ENCODE measurements at regions not wholly inside any gene's neighbourhood (a gene's known extent, or its start where the extent isn't known, plus 50 kb on each side); places are given as distances from the start of the nearest gene placed in this dataset.

DNA sequence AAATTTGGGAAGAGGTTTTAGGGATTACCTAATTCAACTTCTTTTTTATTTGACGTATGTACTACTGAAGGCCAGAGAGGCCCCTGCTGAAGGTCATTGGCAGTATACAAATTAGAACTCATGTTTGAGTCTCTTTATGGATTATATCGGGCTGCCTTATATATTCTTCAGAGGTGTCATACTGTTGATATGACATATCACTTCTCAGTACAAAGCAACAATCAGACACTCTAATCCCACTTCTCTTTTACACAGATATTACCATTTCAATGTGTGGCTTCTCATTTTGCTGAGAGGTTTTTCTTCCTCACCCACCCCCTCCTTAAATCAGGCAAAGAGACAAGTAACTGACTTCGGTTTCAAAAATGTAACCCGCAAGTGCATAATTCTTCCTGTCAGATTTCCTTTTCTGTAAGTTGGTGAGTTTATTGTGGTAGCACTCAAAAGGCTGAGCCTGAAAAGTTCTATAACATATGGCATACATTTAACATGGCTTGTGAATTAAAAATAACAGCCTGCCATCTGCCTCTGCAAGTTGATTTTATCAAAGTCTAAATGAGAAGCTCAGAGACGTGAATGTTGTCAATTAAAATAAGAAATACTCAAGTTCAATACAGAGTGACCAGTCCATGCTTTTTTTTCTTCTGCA is 163.6 kb upstream of the RORB start:
- no peaks in the 10 kb centered on the region for H3K9me3 ChIP-seq (ENCODE audit: control insufficient read depth in 2 of 2, insufficient read depth in 1 of 2, low read depth in 1 of 2, low read length in 1 of 2)
- no peak for FAIRE-seq

GRCh38 chr9:74334271-74334670 is 162.9 kb upstream of the RORB start:
- Histone ChIP-seq H3K4me1 (ENCODE audit: control insufficient read depth in 3 of 3, insufficient read depth in 2 of 3, low read depth in 1 of 3, low read length in 2 of 3) (no peaks in the 10 kb centered on the region), H3K9me3 (ENCODE audit: control insufficient read depth in 2 of 2, insufficient read depth in 1 of 2, low read depth in 1 of 2, low read length in 1 of 2) (no peaks in the 10 kb centered on the region), H3K4me3 (ENCODE audit: low read depth in 1 of 3, low read length in 3 of 3) (no peak overlapping the region), H3K27me3 (ENCODE audit: control insufficient read depth in 3 of 3, insufficient read depth in 3 of 3, low read length in 3 of 3) (no peaks in the 10 kb centered on the region), H3K27ac (ENCODE audit: low read depth in 1 of 3, low read length in 2 of 3) (no peak overlapping the region), H3K36me3 (ENCODE audit: control insufficient read depth in 3 of 3, insufficient read depth in 2 of 3, low read depth in 1 of 3, low read length in 3 of 3) (no peaks in the 10 kb centered on the region)
- FAIRE-seq (no peak), DNase-seq (no peak)
- 63 to 76% (median 71%) methylated on average over 2 of the region's 2 CpGs for WGBS, 3 donors

More for the DNA sequence above, 163.6 kb upstream of the RORB start:
- Histone ChIP-seq H3K4me1 (ENCODE audit: control insufficient read depth in 3 of 3, insufficient read depth in 2 of 3, low read depth in 1 of 3, low read length in 2 of 3) (no peaks in the 10 kb centered on the region), H3K27me3 (ENCODE audit: control insufficient read depth in 3 of 3, insufficient read depth in 3 of 3, low read length in 3 of 3) (no peaks in the 10 kb centered on the region), H3K36me3 (ENCODE audit: control insufficient read depth in 3 of 3, insufficient read depth in 2 of 3, low read depth in 1 of 3, low read length in 3 of 3) (no peaks in the 10 kb centered on the region), H3K4me3 (ENCODE audit: low read depth in 1 of 3, low read length in 3 of 3) (no peak overlapping the region), H3K27ac (ENCODE audit: low read depth in 1 of 3, low read length in 2 of 3) (no peak overlapping the region)
- 58 to 74% (median 61%) methylated on average over 5 of the region's 5 CpGs for WGBS, 3 donors
- DNase-seq, result no peak

- no peak overlapping the region for H3K4me3 ChIP-seq (ENCODE audit: low read depth in 1 of 3, low read length in 3 of 3)
These were observed 161.0 kb upstream of the RORB start for GRCh38 chr9:74336161-74336560.

DNA sequence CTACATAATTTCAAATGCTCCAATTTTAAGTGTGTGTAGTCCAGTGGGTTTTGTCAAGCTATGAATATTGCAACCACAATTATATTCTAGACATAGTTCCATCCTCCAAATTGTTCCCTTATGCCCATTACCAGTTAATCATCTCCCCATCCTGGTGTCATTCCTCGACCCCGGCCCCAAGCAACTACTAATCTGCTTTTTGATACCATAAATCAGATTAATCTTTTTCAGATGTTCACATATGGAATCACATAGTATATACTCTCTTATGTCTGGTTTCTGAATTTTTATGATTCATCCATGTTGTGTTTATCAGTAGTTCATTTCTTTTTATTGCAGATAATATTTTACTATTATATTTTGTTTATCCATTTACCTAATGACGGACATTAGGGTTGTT is 148.4 kb upstream of the RORB start:
- Histone ChIP-seq H3K9me3 (ENCODE audit: control insufficient read depth in 2 of 2, insufficient read depth in 1 of 2, low read depth in 1 of 2, low read length in 1 of 2) (no peaks in the 10 kb centered on the region), H3K36me3 (ENCODE audit: control insufficient read depth in 3 of 3, insufficient read depth in 2 of 3, low read depth in 1 of 3, low read length in 3 of 3) (no peaks in the 10 kb centered on the region), H3K27ac (ENCODE audit: low read depth in 1 of 3, low read length in 2 of 3) (no peak overlapping the region), H3K4me3 (ENCODE audit: low read depth in 1 of 3, low read length in 3 of 3) (no peak overlapping the region), H3K4me1 (ENCODE audit: control insufficient read depth in 3 of 3, insufficient read depth in 2 of 3, low read depth in 1 of 3, low read length in 2 of 3) (no peaks in the 10 kb centered on the region), H3K27me3 (ENCODE audit: control insufficient read depth in 3 of 3, insufficient read depth in 3 of 3, low read length in 3 of 3) (no peaks in the 10 kb centered on the region)
- DNase-seq (no peak), FAIRE-seq (no peak)
- 64 to 81% (median 67%) methylated on average over 3 of the region's 3 CpGs for WGBS, 3 donors

More at GRCh38 chr9:74336161-74336560, 161.0 kb upstream of the RORB start:
- Histone ChIP-seq H3K36me3 (ENCODE audit: control insufficient read depth in 3 of 3, insufficient read depth in 2 of 3, low read depth in 1 of 3, low read length in 3 of 3) (no peaks in the 10 kb centered on the region), H3K27ac (ENCODE audit: low read depth in 1 of 3, low read length in 2 of 3) (no peak overlapping the region), H3K27me3 (ENCODE audit: control insufficient read depth in 3 of 3, insufficient read depth in 3 of 3, low read length in 3 of 3) (no peaks in the 10 kb centered on the region), H3K4me1 (ENCODE audit: control insufficient read depth in 3 of 3, insufficient read depth in 2 of 3, low read depth in 1 of 3, low read length in 2 of 3) (no peaks in the 10 kb centered on the region), H3K9me3 (ENCODE audit: control insufficient read depth in 2 of 2, insufficient read depth in 1 of 2, low read depth in 1 of 2, low read length in 1 of 2) (no peaks in the 10 kb centered on the region)
- DNase-seq, result no peak
- no peak for FAIRE-seq
- WGBS, 3 donors, result 33 to 45% (median 35%) methylated on average over 1 of the region's 1 CpG

GRCh38 chr9:74355107-74355506 is 142.0 kb upstream of the RORB start:
- WGBS, 3 donors, result 75 to 90% (median 88%) methylated on average over 2 of the region's 2 CpGs
- no peaks in the 10 kb centered on the region for H3K36me3 ChIP-seq (ENCODE audit: control insufficient read depth in 3 of 3, insufficient read depth in 2 of 3, low read depth in 1 of 3, low read length in 3 of 3)
- no peaks in the 10 kb centered on the region for H3K4me1 ChIP-seq (ENCODE audit: control insufficient read depth in 3 of 3, insufficient read depth in 2 of 3, low read depth in 1 of 3, low read length in 2 of 3)
- FAIRE-seq, result no peak
- DNase-seq, result no peak
- H3K9me3 ChIP-seq (ENCODE audit: control insufficient read depth in 2 of 2, insufficient read depth in 1 of 2, low read depth in 1 of 2, low read length in 1 of 2), result no peaks in the 10 kb centered on the region
- H3K27ac ChIP-seq (ENCODE audit: low read depth in 1 of 3, low read length in 2 of 3), result no peak overlapping the region
- H3K27me3 ChIP-seq (ENCODE audit: control insufficient read depth in 3 of 3, insufficient read depth in 3 of 3, low read length in 3 of 3), result no peaks in the 10 kb centered on the region
- H3K4me3 ChIP-seq (ENCODE audit: low read depth in 1 of 3, low read length in 3 of 3), result no peak overlapping the region

GRCh38 chr9:74357577-74357976 is 139.6 kb upstream of the RORB start:
- FAIRE-seq, result no peak
- WGBS, 3 donors, result 16 to 40% (median 17%) methylated on average over 2 of the region's 2 CpGs

GRCh38 chr9:74358959-74359358 is 138.2 kb upstream of the RORB start:
- Histone ChIP-seq H3K27ac (ENCODE audit: low read depth in 1 of 3, low read length in 2 of 3) (no peak overlapping the region), H3K9me3 (ENCODE audit: control insufficient read depth in 2 of 2, insufficient read depth in 1 of 2, low read depth in 1 of 2, low read length in 1 of 2) (no peaks in the 10 kb centered on the region), H3K4me1 (ENCODE audit: control insufficient read depth in 3 of 3, insufficient read depth in 2 of 3, low read depth in 1 of 3, low read length in 2 of 3) (no peaks in the 10 kb centered on the region), H3K36me3 (ENCODE audit: control insufficient read depth in 3 of 3, insufficient read depth in 2 of 3, low read depth in 1 of 3, low read length in 3 of 3) (no peaks in the 10 kb centered on the region), H3K4me3 (ENCODE audit: low read depth in 1 of 3, low read length in 3 of 3) (no peak overlapping the region), H3K27me3 (ENCODE audit: control insufficient read depth in 3 of 3, insufficient read depth in 3 of 3, low read length in 3 of 3) (no peaks in the 10 kb centered on the region)
- DNase-seq (no peak), FAIRE-seq (no peak)
- 74 to 82% (median 81%) methylated on average over 4 of the region's 4 CpGs for WGBS, 3 donors

More at GRCh38 chr9:74357577-74357976, 139.6 kb upstream of the RORB start:
- Histone ChIP-seq H3K36me3 (ENCODE audit: control insufficient read depth in 3 of 3, insufficient read depth in 2 of 3, low read depth in 1 of 3, low read length in 3 of 3) (no peaks in the 10 kb centered on the region), H3K27me3 (ENCODE audit: control insufficient read depth in 3 of 3, insufficient read depth in 3 of 3, low read length in 3 of 3) (no peaks in the 10 kb centered on the region), H3K27ac (ENCODE audit: low read depth in 1 of 3, low read length in 2 of 3) (no peak overlapping the region), H3K9me3 (ENCODE audit: control insufficient read depth in 2 of 2, insufficient read depth in 1 of 2, low read depth in 1 of 2, low read length in 1 of 2) (no peaks in the 10 kb centered on the region), H3K4me3 (ENCODE audit: low read depth in 1 of 3, low read length in 3 of 3) (no peak overlapping the region), H3K4me1 (ENCODE audit: control insufficient read depth in 3 of 3, insufficient read depth in 2 of 3, low read depth in 1 of 3, low read length in 2 of 3) (no peaks in the 10 kb centered on the region)
- no peak for DNase-seq

- H3K9me3 ChIP-seq (ENCODE audit: control insufficient read depth in 2 of 2, insufficient read depth in 1 of 2, low read depth in 1 of 2, low read length in 1 of 2), result no peaks in the 10 kb centered on the region
- no peaks in the 10 kb centered on the region for H3K4me1 ChIP-seq (ENCODE audit: control insufficient read depth in 3 of 3, insufficient read depth in 2 of 3, low read depth in 1 of 3, low read length in 2 of 3)
- no peaks in the 10 kb centered on the region for H3K27me3 ChIP-seq (ENCODE audit: control insufficient read depth in 3 of 3, insufficient read depth in 3 of 3, low read length in 3 of 3)
- H3K27ac ChIP-seq (ENCODE audit: low read depth in 1 of 3, low read length in 2 of 3), result no peak overlapping the region
- no peak overlapping the region for H3K4me3 ChIP-seq (ENCODE audit: low read depth in 1 of 3, low read length in 3 of 3)
- FAIRE-seq (no peak), DNase-seq (no peak)
- WGBS, 3 donors, result 27 to 73% (median 45%) methylated on average over 1 of the region's 1 CpG
- no peaks in the 10 kb centered on the region for H3K36me3 ChIP-seq (ENCODE audit: control insufficient read depth in 3 of 3, insufficient read depth in 2 of 3, low read depth in 1 of 3, low read length in 3 of 3)
These were observed 135.6 kb upstream of the RORB start for GRCh38 chr9:74361508-74361907.

- no peaks in the 10 kb centered on the region for H3K27me3 ChIP-seq (ENCODE audit: control insufficient read depth in 3 of 3, insufficient read depth in 3 of 3, low read length in 3 of 3)
- FAIRE-seq (no peak), DNase-seq (no peak)
- no peak overlapping the region for H3K4me3 ChIP-seq (ENCODE audit: low read depth in 1 of 3, low read length in 3 of 3)
- H3K9me3 ChIP-seq (ENCODE audit: control insufficient read depth in 2 of 2, insufficient read depth in 1 of 2, low read depth in 1 of 2, low read length in 1 of 2), result no peaks in the 10 kb centered on the region
- H3K36me3 ChIP-seq (ENCODE audit: control insufficient read depth in 3 of 3, insufficient read depth in 2 of 3, low read depth in 1 of 3, low read length in 3 of 3), result no peaks in the 10 kb centered on the region
- WGBS, 3 donors, result 48 to 66% (median 60%) methylated on average over 3 of the region's 3 CpGs
- H3K27ac ChIP-seq (ENCODE audit: low read depth in 1 of 3, low read length in 2 of 3), result no peak overlapping the region
- no peaks in the 10 kb centered on the region for H3K4me1 ChIP-seq (ENCODE audit: control insufficient read depth in 3 of 3, insufficient read depth in 2 of 3, low read depth in 1 of 3, low read length in 2 of 3)
These were observed 134.7 kb upstream of the RORB start for GRCh38 chr9:74362423-74362822.
